Right lung (tissue), 2 donors: ENCODE measurements at regions not wholly inside any gene's neighbourhood (a gene's known extent, or its start where the extent isn't known, plus 50 kb on each side); places are given as distances from the start of the nearest gene placed in this dataset.

ENCODE experiments used
- DNase-seq, 2 donors: peaks; one replicate each; pipeline ENCODE4 v3.0.0-alpha.2; 2013

GRCh38 chr5:96283589-96283988, 149.5 kb downstream of the PCSK1 start:
- no peak for DNase-seq

- no peak for DNase-seq
These were observed 151.0 kb downstream of the PCSK1 start for GRCh38 chr5:96282020-96282419.

DNA sequence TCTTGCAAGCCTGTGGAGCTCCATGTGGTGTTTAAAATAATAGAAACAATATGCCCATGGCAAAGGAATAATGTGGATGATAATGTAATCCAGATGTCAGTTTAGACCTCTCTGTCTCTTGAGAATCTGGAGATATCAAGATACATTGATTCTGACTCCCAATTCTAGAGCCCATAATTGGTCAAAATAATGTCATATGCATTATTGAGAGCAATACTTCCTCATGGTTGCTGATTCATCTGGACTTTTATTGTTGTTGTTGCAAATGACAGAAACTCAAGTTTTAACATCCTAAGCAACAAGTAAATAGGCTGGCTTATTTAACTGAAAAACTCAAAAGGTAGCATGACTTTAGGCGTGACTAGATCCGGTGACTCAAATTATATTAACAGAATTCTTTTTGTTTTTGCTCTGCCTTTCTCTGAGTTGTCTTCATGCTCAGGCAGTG, 152.1 kb downstream of the PCSK1 start:
- no peak for DNase-seq

DNA sequence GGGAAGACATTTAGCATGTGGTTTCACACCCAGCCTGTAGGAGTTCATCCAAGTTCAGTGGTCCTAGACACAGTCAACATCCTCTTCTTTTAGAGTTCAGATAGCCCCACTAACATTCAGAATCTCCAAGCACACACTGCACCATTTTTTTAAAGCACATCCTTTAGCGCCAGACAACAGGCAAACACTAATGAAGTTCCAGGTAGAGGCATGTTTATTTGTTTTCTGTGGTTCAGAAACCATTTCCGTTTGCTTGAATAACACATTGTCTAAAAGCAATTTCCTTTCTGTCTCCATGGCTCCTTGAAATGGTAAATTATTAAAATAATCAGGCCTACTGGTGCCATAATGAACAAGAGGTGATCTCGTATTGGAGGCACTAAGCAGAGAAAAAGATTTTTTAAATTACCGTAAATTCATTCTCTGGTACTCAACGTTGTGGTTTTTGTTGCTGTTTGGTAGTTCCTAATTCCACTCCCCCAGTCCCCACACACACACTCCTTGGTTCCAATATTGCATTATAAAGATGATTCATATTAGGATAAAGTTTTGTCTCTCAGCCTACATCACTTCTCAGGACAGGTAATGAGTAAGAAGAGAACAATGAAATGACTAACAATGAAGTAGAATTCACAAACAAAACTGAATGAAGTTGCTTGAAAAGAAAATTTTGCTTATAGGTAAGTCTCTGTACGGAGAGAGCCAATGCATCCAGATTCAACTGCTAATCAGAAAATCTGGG, 153.1 kb downstream of the PCSK1 start:
- DNase-seq = no peak

DNA sequence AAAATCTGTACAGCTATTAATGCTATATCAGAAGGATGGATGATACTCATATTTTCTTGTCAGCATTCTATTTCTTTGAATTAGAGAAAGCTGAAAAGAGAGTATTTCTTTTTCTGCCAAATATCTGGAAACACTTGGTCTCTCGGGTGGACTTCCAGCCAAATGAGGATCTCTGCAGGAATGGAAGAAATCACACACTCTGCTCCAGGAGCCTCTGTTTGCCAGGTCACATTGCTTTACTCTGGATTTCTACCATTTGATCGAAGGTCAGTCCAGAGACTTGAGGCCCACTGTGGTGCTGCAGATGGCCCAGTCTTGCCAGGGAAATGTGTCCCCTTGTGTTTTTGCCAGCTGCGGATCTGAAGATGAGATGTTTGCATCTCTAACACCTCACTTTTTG, 154.1 kb downstream of the PCSK1 start:
- no peak for DNase-seq

DNA sequence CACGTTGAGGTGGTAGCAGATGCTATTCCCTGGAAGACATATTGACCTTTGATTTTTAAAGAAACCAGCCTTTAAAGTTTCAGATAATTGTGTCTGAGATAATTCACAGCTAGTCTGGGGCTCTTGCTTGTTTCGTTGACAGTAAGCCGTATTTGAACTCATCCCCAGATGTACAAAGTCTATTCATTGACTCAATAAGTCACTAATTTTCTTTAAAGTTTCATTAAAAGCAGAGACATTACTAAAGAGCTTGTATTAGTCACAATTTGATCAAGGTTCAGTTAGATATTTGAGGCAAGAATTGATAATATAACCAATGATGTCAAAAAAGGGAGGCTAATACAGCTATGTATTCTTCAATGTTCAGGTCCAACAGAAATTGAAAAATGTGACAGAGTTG, 158.0 kb downstream of the PCSK1 start:
- DNase-seq = no peak

- DNase-seq = no peak
These were observed 167.6 kb downstream of the PCSK1 start for GRCh38 chr5:96265487-96265886.

- DNase-seq = no peak
These were observed 169.0 kb downstream of the PCSK1 start for GRCh38 chr5:96264047-96264446.

DNA sequence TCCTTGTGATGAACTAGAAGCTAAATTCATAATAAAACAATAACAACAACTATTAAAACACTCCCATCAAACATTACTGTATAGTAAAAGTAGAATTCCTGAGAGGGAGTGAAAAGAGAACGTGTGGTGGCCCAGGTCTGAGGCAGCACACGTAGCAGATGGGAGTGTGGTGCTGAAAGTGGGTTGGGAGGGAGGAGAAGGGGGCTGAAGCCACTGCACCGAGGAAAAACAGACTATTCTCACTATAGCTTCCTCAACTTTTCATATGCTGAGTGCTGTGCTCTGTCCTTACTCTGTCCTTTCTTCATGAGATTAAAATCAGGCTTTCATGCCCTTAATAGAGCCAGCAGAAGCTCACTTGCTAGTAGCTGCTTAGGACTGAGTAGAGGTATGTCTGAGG, 170.9 kb downstream of the PCSK1 start:
- DNase-seq = no peak

DNA sequence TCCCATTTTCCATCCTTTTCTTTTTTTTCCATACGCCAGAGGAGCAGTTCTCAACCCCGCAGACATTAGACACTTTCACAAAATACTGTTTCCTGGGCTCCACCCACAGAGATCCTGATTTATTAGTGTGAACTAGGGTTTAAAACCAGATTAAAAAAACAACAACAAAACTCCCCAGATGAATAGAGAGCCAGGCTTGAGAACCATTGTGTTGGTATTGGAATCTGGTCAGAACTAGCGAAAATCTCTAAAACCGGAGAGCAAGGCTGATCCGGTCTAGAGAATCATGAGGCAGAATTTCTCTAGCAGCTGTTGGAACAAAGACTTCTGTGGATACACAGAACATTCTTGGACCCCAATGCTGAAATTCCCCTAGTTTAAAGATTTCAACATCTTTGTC, 173.0 kb downstream of the PCSK1 start:
- DNase-seq = no peak

DNA sequence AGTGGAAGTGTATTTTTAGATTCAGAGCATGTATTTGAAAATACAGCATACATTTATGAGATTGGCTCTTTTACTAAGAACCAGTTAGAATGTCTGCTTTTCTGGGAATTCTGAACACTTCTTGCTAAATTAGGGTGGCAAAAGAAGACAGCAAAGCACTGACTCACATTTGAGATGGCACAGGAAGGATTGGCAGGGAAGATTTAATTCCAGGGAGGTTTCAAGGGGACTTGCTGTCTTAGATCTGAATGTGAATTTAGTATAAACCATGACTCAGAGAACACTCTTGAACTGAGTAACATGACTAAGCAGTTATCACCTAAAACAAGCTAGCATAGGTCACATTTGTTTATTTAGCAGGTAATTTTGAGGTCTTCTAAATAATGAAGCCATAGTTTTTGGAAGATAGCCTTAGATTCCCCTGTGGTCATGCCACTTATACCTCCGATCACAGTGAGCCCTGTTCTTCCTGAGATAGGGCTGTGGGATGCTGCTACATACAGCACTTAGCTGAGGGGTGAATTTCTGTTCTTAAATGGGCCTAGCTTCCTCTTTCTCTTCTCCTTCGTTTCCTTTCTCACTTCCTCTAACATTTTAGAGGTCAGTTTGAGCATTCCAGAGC, 173.8 kb downstream of the PCSK1 start:
- no peak for DNase-seq

DNA sequence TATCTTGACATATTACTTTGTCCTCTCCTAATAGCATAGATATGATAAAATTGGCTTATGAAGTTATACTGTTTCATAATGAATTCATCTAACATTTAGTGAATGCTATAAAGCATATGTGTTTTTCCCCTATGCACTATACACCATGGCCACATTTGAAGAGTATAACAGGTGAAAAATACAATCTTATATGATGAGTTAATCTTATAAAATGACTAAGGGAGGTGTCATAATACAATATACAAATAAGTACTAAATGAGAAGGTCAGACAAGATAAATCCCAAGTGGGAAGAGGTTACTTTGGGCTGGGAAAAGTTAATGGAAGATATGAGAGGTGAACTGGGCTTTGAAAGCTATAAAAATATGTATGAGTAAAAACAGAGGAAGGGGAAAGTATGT, 174.4 kb downstream of the PCSK1 start:
- no peak for DNase-seq

DNA sequence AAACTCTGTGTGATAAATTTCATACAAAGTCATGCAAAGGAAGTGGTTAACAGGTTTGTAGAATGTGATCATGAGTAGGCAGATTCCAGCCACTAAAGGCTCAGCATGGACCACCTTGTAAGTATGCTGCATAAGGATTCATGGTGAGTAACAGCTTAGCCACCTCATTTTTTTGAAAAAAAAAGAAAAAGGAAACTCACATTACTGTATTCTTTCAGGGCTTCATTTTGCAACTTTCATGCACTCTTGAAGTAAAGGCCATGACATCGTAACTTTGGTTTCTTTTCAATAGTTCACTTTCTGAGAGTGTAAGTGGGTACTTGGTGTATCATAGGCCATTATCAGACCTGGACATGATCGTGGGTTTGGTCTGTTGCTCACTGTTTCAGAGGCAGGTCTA, 175.1 kb downstream of the PCSK1 start:
- no peak for DNase-seq

GRCh38 chr5:96256795-96257470, 176.1 kb downstream of the PCSK1 start:
- no peak for DNase-seq

DNA sequence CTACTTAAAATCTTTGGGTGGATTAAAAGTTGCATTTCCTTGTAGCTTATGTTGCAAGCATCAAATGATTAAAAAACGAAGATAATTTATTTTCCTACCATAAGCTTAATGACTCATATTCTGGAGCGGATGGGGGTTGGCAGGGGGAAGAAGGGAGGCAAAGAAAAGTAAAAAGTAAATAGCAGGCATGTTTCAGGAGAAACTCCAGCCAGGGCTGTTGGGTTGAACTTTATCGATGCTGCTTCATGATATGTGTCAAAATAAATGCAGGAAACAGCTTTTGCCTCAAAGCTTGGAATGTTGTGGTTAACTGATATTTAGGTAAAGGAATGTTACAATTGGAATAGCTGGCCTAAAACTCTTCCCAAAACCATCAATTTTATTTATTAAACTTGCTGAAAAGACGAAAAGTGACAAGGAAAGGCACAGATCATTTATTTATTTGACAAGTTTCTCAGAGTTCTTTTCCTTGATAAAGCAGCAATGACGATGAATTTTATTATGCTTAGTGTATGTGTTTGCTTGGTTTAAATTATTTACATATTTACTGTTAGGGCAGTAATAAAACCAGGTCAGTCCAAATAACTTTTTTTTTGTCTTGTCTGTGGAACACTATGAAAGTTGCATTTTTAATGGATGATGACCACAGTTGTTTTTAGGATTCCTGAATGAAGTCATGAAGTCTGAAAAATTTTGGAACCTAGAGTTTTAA, 177.9 kb downstream of the PCSK1 start:
- no peak for DNase-seq

GRCh38 chr5:96253140-96253539, 179.9 kb downstream of the PCSK1 start:
- DNase-seq = no peak

- DNase-seq = no peak
These were observed 180.5 kb downstream of the PCSK1 start for GRCh38 chr5:96252596-96252995.

- DNase-seq = no peak
These were observed 182.3 kb downstream of the PCSK1 start for GRCh38 chr5:96250782-96251181.

GRCh38 chr5:96248131-96248530, 184.9 kb downstream of the PCSK1 start:
- DNase-seq = no peak

DNA sequence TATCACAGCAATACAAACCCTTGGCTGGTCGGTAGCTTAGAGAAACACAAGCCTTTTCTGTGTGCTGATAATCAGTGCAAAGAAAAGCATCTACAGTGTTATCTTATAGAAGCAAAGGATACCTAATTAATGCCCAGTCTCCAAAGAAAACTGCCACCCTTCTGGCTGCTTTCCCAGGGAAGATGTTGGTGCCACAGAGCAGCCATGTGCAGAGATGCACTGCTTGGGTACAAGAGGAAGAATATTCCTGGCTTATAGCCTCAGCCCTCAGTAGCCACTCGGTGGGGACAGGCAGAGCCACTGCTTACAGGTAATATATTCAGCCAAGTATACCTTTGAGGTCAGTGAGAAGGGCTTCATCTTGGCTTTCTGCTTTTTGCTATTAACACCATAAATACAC, 185.3 kb downstream of the PCSK1 start:
- DNase-seq = no peak

- DNase-seq = peak; percentile 62 to 73
These were observed 185.8 kb downstream of the PCSK1 start for GRCh38 chr5:96247097-96247701.
